DMS153 (cell line): ENCODE measurements at regions not wholly inside any gene's neighbourhood (a gene's known extent, or its start where the extent isn't known, plus 50 kb on each side); places are given as distances from the start of the nearest gene placed in this dataset.

Experiments used
- DNase-seq: peaks from one replicate; lab custom pipeline; 2025; lab: John Stamatoyannopoulos, UW

DNA sequence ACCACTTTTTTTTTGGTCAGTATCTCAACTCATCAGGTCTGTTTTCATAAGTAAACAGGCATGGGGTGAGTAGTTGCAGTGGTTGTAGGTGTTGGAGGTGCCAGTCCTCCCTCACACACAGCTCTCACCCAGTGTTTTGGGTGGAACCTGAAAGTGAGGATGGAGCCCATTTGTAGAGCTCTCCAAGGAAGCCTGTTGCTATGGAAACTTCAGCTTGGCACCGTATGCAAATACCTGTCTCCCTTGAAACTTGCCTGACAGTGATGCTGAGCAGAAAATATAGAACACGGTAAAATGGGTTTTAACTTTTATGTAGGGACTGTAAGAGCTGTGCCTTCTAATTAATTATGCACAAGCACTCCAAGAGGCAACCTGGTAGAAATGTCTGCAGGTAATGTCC is 214.1 kb downstream of the AJAP1 start:
- no peak for DNase-seq

GRCh38 chr1:4856396-4856795 is 202.0 kb downstream of the AJAP1 start:
- no peak for DNase-seq

DNA sequence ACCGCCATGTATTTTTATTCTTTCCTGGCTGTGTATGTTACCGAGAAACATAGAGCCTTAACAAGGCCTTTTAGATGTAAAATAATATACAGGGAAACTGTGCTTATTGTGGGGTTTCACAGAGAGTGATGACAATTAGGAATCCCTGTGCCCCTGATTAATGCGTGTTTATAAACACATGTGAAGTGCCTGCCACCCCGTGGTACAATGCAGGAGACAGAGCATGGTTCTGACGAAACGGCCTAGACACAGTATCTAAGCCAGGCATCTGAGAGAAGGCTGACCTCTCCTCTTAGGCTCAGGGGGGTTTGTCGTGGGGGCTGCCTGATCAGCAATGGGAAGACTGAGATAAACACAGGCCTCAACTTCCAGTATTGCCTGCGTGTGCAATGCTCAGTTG is 200.0 kb downstream of the AJAP1 start:
- DNase-seq = peak; percentile 67

GRCh38 chr1:4853904-4854303 is 199.5 kb downstream of the AJAP1 start:
- peak; percentile 78 for DNase-seq

- DNase-seq = no peak
Observed at GRCh38 chr1:4851385-4852065, 197.1 kb downstream of the AJAP1 start.

DNA sequence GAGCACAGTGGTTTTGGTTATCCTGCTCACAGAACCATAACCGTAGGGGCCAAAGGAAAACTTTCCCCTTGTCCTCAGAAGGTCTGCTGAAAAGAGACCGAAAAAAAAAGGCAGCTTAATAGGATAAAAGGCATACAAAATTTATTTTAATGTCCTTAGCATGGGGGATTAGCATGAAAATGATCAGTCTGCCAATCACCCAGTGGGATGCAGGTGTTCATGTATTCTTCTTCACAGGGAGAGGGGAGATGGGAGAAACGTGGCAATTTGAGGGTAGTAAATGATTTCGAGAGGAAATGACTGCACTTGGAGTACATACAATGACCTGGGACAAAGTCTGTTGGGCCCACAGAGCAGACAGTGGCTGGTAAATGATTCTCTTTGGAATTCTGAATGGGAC is 194.0 kb downstream of the AJAP1 start:
- no peak for DNase-seq

DNA sequence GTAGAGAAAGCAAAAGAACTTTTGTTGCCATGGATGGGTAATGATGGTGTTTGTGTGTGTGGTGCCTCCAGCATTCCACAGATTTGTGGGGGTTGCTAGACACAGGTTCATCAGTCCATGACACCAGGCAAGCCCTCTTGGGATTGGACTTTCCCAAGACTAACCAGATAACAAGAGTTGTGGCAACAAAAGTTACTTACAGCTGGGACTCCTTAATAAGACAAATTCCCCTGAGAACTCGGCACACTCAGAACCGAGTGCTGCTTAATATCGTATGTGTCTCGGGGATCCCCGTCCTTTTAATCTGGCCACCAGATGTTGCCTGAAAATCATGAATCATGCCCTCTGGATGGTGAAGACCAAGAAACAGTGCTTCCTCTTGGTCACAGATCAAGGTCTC is 193.3 kb downstream of the AJAP1 start:
- no peak for DNase-seq
